Inferior parietal cortex (tissue), 1 donor: ENCODE measurements at regions not wholly inside any gene's neighbourhood (a gene's known extent, or its start where the extent isn't known, plus 50 kb on each side); places are given as distances from the start of the nearest gene placed in this dataset.

Experiments
- DNase-seq: peaks from one replicate; pipeline ENCODE4 v3.0.0-alpha.2; 2016; ENCODE audit errors: extremely low spot score

DNA sequence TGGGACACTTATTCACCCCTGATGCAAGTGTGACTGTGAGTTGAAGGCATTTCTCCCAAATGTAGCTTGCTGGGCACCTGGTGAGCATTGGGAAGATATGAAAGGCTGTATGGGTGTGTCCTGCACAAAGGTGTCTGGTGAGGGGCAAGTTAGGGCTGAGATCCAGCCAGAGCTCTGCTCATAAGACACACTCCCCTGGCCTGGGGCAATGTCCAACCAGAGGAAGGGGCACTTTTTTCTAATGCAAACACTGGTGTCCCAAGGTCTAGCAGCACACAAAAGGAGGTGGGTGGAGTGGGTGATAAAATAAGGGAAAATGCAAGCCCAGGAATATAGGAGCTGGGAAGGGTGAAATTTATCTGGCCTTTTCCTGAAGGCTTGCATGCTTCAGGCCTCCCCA is 57.0 kb upstream of the TRABD2B start:
- no peak for DNase-seq

GRCh38 chr1:48052923-48053291 is 55.7 kb upstream of the TRABD2B start:
- no peak for DNase-seq

GRCh38 chr1:48051466-48052126 is 54.4 kb upstream of the TRABD2B start:
- DNase-seq: no peak

DNA sequence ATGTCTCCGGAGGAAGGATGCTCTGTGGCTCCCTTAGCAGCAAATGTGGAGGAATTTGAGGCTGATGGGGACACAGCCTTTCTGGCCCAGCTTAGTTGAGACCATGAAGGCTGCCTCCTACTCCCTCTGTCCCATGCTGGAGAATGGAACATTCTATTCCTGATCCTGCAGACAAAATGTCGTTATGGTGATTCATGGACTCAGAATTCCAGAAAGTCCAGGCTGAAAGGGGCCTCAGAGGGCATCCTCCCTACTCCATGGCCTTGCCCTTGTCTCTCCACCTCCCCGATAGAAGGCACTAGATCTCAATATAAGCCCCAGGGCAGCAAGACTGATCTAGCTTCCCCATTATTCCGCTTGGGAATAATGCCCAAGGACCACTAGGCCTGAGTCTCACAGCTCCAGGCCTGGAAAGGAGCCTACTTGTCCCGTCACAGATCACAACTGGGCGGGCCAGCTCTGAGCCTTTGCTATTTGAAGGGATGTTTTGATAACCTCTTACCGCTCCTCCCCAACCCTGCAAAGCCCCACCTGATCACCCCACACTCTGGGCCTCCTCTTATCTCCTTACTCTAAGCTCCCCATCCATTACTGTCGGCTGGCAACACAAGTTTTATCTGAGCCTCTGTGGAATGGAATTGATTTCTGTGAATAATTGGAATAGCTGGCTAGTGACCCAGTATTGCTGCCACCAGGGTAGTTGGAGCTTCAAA is 52.8 kb upstream of the TRABD2B start:
- no peak for DNase-seq

DNA sequence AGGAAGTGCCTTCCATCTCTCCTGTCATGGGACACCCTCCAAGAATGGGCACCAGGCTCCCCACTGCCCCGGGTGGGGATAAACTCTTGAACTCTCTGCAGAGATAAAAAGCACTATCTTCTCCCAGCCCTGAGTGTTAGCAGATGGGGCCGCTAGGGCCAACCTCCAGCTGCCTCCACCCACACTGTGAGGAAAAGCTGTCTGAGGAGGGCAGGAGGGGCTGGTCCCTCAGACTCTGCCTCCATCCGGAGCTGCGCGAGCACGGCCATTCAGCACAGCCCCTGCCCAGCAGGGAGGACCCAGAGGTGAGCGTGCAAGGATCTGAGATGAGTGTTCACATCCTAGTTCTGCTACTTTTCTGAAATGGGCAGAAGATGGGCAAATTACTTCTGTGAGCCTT is 51.8 kb upstream of the TRABD2B start:
- no peak for DNase-seq

GRCh38 chr1:48048064-48048463 is 50.9 kb upstream of the TRABD2B start:
- DNase-seq: no peak

DNA sequence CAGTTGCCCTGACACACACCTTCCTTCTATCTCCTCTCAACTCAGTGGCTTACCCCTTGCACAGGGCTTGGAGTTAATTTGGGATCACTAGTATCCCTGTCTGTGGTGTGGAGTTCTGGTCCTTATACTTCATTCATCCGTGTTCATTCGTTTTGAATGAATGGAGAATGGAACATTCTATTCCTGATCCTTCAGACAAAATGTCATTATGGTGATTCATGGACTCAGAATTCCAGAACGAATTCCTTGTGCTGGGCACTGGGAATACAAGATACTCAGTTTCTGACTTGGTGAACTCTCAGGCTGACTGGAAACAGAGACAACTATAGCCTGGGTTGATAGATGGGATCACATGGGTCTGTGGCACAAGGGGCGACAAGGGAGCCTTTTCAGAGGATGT is 49.9 kb upstream of the TRABD2B start:
- no peak for DNase-seq
